ENCODE measurements at regions not wholly inside any gene's neighbourhood (a gene's known extent, or its start where the extent isn't known, plus 50 kb on each side); places are given as distances from the start of the nearest gene placed in this dataset.

DNA sequence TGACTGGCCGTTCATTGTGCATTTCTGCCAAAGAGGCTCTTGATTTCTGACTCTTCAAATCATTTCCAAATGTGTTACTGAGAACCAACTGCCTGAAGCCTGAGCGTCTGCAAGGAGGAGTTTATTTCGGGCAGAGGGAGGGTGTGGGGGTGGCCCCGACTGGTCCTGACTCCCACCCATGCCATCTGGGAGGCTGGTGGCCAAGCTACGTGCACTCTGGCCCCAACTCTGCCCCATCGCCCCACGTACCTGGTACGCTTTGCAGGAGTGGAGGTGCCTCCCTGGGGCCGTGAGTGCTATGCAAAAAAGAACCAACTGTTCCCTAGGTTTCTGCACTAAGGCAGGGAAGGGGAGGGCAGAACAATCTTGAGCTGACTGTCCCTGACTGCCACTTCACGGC is 846.8 kb downstream of the BRD1 start:
- TF ChIP-seq, protein P1, sequence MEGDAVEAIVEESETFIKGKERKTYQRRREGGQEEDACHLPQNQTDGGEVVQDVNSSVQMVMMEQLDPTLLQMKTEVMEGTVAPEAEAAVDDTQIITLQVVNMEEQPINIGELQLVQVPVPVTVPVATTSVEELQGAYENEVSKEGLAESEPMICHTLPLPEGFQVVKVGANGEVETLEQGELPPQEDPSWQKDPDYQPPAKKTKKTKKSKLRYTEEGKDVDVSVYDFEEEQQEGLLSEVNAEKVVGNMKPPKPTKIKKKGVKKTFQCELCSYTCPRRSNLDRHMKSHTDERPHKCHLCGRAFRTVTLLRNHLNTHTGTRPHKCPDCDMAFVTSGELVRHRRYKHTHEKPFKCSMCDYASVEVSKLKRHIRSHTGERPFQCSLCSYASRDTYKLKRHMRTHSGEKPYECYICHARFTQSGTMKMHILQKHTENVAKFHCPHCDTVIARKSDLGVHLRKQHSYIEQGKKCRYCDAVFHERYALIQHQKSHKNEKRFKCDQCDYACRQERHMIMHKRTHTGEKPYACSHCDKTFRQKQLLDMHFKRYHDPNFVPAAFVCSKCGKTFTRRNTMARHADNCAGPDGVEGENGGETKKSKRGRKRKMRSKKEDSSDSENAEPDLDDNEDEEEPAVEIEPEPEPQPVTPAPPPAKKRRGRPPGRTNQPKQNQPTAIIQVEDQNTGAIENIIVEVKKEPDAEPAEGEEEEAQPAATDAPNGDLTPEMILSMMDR (IDR thresholded peaks at IDR 0.05; ENCODE audit: insufficient read depth, low read length, poor library complexity, severe bottlenecking): no peak
- Histone ChIP-seq H3K27me3 (replicated peaks; ENCODE audit: control insufficient read depth, insufficient read depth, low read length) (no peaks in the 10 kb centered on the region), H3K4me3 (replicated peaks; ENCODE audit: low read depth, low read length) (no peak overlapping the region), H3K36me3 (ENCODE audit: control insufficient read depth, insufficient read depth, low read length) (no peaks in the 10 kb centered on the region)
- DNase-seq (ENCODE audit: extremely low read depth, insufficient read length): no peak

DNA sequence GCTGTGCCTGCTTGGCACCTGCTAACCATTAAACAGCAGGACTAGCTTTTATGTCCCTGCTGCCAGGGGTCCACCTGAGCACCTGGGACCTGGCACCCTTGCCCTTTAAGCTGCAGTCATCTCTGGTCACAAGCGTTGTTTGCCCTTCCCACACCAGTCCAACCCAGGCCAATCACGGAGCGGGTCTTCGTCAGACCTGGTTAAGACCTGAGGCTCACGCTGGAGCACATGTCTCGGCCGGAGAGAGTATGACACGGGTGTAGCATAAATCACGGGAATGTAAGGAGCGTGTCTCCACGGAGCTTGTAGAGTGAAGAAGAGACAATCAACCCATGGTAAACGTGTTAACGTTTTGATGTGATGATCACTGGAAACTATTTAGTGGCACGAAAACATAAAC is 847.3 kb downstream of the BRD1 start:
- TF ChIP-seq, protein P1 (IDR thresholded peaks at IDR 0.05; ENCODE audit: insufficient read depth, low read length, poor library complexity, severe bottlenecking): no peak
- H3K4me3 ChIP-seq (replicated peaks; ENCODE audit: low read depth, low read length): no peak overlapping the region
- H3K36me3 ChIP-seq (ENCODE audit: control insufficient read depth, insufficient read depth, low read length): no peaks in the 10 kb centered on the region
- H3K27me3 ChIP-seq (replicated peaks; ENCODE audit: control insufficient read depth, insufficient read depth, low read length): no peaks in the 10 kb centered on the region
- no peak for DNase-seq (ENCODE audit: extremely low read depth, insufficient read length)

DNA sequence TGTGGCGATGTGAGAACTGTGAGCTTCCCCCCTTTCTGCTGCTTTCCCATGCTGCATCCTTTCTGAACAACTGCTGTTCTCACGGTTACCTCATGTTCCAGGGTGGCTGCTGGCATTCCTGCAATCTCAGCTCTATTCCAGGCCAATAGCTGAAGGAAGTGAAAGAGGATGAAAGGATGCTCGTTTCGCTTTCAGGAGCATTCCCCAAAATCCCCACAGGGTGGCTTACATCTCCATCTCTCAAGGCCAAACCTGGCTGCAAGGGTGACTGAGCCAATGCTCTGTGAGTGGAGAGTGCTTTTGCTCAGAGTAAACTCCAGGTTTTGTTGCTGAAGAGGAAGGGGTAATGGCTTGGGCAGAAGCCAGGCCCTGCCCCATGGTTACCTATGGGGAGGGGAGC is 848.2 kb downstream of the BRD1 start:
- no peaks in the 10 kb centered on the region for H3K36me3 ChIP-seq (ENCODE audit: control insufficient read depth, insufficient read depth, low read length)

GRCh38 chr22:48976556-48977535 is 850.8 kb downstream of the BRD1 start:
- Histone ChIP-seq H3K4me3 (replicated peaks; ENCODE audit: low read depth, low read length) (no peak overlapping the region), H3K36me3 (ENCODE audit: control insufficient read depth, insufficient read depth, low read length) (no peaks in the 10 kb centered on the region), H3K27me3 (replicated peaks; ENCODE audit: control insufficient read depth, insufficient read depth, low read length) (no peaks in the 10 kb centered on the region)
- TF ChIP-seq, protein P1 (IDR thresholded peaks at IDR 0.05; ENCODE audit: insufficient read depth, low read length, poor library complexity, severe bottlenecking): no peak
- no peak for DNase-seq (ENCODE audit: extremely low read depth, insufficient read length)

More for the DNA sequence above, 848.2 kb downstream of the BRD1 start:
- Histone ChIP-seq H3K4me3 (replicated peaks; ENCODE audit: low read depth, low read length) (no peak overlapping the region), H3K27me3 (replicated peaks; ENCODE audit: control insufficient read depth, insufficient read depth, low read length) (no peaks in the 10 kb centered on the region)
- TF ChIP-seq, protein P1 (IDR thresholded peaks at IDR 0.05; ENCODE audit: insufficient read depth, low read length, poor library complexity, severe bottlenecking): no peak
- DNase-seq (ENCODE audit: extremely low read depth, insufficient read length): no peak

GRCh38 chr22:48975886-48976285 is 851.8 kb downstream of the BRD1 start:
- Histone ChIP-seq H3K36me3 (ENCODE audit: control insufficient read depth, insufficient read depth, low read length) (no peaks in the 10 kb centered on the region), H3K4me3 (replicated peaks; ENCODE audit: low read depth, low read length) (no peak overlapping the region), H3K27me3 (replicated peaks; ENCODE audit: control insufficient read depth, insufficient read depth, low read length) (no peaks in the 10 kb centered on the region)
- DNase-seq (ENCODE audit: extremely low read depth, insufficient read length): no peak
- TF ChIP-seq, protein P1 (IDR thresholded peaks at IDR 0.05; ENCODE audit: insufficient read depth, low read length, poor library complexity, severe bottlenecking): no peak
